ENCODE measurements at regions not wholly inside any gene's neighbourhood (a gene's known extent, or its start where the extent isn't known, plus 50 kb on each side); places are given as distances from the start of the nearest gene placed in this dataset.
"Not testable (repeated sequence)": the region's sequence is repeated elsewhere in the genome, so short reads cannot be mapped to it uniquely, and the experiment has no call there.

- Histone ChIP-seq H3K4me1 (ENCODE audit: control insufficient read depth in 2 of 2, insufficient read depth in 2 of 2, low read length in 2 of 2) (no peaks in the 10 kb centered on the region), H3K9me3 (ENCODE audit: control insufficient read depth in 2 of 2, low read length in 2 of 2) (no peaks in the 10 kb centered on the region), H3K4me3 (ENCODE audit: low read length in 2 of 2) (no peak overlapping the region), H3K27me3 (ENCODE audit: control insufficient read depth in 2 of 2, insufficient read depth in 2 of 2, low read length in 2 of 2) (no peaks in the 10 kb centered on the region), H3K27ac (ENCODE audit: low read depth in 2 of 2, low read length in 2 of 2) (no peak overlapping the region), H3K9ac (ENCODE audit: low read depth in 1 of 2, low read length in 2 of 2) (no peak overlapping the region), H3K36me3 (ENCODE audit: control insufficient read depth in 2 of 2, insufficient read depth in 2 of 2, low read length in 2 of 2) (no peaks in the 10 kb centered on the region)
Observed at GRCh38 chr20:47440857-47441773, 60.6 kb upstream of the NCOA3 start.

GRCh38 chr20:47441774-47442150 lies 59.9 kb upstream of the NCOA3 start:
- Histone ChIP-seq H3K27ac (ENCODE audit: low read depth in 2 of 2, low read length in 2 of 2) (no peak overlapping the region), H3K36me3 (ENCODE audit: control insufficient read depth in 2 of 2, insufficient read depth in 2 of 2, low read length in 2 of 2) (no peaks in the 10 kb centered on the region), H3K4me1 (ENCODE audit: control insufficient read depth in 2 of 2, insufficient read depth in 2 of 2, low read length in 2 of 2) (no peaks in the 10 kb centered on the region), H3K4me3 (ENCODE audit: low read length in 2 of 2) (no peak overlapping the region), H3K27me3 (ENCODE audit: control insufficient read depth in 2 of 2, insufficient read depth in 2 of 2, low read length in 2 of 2) (no peaks in the 10 kb centered on the region), H3K9ac (ENCODE audit: low read depth in 1 of 2, low read length in 2 of 2) (no peak overlapping the region), H3K9me3 (ENCODE audit: control insufficient read depth in 2 of 2, low read length in 2 of 2) (no peaks in the 10 kb centered on the region)

GRCh38 chr20:47443060-47443459 lies 58.6 kb upstream of the NCOA3 start:
- H3K27ac ChIP-seq (ENCODE audit: low read depth in 2 of 2, low read length in 2 of 2); H3K4me1 ChIP-seq (ENCODE audit: control insufficient read depth in 2 of 2, insufficient read depth in 2 of 2, low read length in 2 of 2); H3K9ac ChIP-seq (ENCODE audit: low read depth in 1 of 2, low read length in 2 of 2); H3K4me3 ChIP-seq (ENCODE audit: low read length in 2 of 2); H3K36me3 ChIP-seq (ENCODE audit: control insufficient read depth in 2 of 2, insufficient read depth in 2 of 2, low read length in 2 of 2); H3K27me3 ChIP-seq (ENCODE audit: control insufficient read depth in 2 of 2, insufficient read depth in 2 of 2, low read length in 2 of 2); H3K9me3 ChIP-seq (ENCODE audit: control insufficient read depth in 2 of 2, low read length in 2 of 2): not testable (repeated sequence)

GRCh38 chr20:47444584-47444983 lies 57.1 kb upstream of the NCOA3 start:
- H3K36me3 ChIP-seq (ENCODE audit: control insufficient read depth in 2 of 2, insufficient read depth in 2 of 2, low read length in 2 of 2), result no peaks in the 10 kb centered on the region
- H3K9me3 ChIP-seq (ENCODE audit: control insufficient read depth in 2 of 2, low read length in 2 of 2), result no peaks in the 10 kb centered on the region
- no peak overlapping the region for H3K4me3 ChIP-seq (ENCODE audit: low read length in 2 of 2)
- no peaks in the 10 kb centered on the region for H3K4me1 ChIP-seq (ENCODE audit: control insufficient read depth in 2 of 2, insufficient read depth in 2 of 2, low read length in 2 of 2)
- H3K27ac ChIP-seq (ENCODE audit: low read depth in 2 of 2, low read length in 2 of 2), result no peak overlapping the region
- no peak overlapping the region for H3K9ac ChIP-seq (ENCODE audit: low read depth in 1 of 2, low read length in 2 of 2)
- no peaks in the 10 kb centered on the region for H3K27me3 ChIP-seq (ENCODE audit: control insufficient read depth in 2 of 2, insufficient read depth in 2 of 2, low read length in 2 of 2)

- Histone ChIP-seq H3K9ac (ENCODE audit: low read depth in 1 of 2, low read length in 2 of 2) (no peak overlapping the region), H3K4me1 (ENCODE audit: control insufficient read depth in 2 of 2, insufficient read depth in 2 of 2, low read length in 2 of 2) (no peaks in the 10 kb centered on the region), H3K4me3 (ENCODE audit: low read length in 2 of 2) (no peak overlapping the region), H3K27ac (ENCODE audit: low read depth in 2 of 2, low read length in 2 of 2) (no peak overlapping the region), H3K27me3 (ENCODE audit: control insufficient read depth in 2 of 2, insufficient read depth in 2 of 2, low read length in 2 of 2) (no peaks in the 10 kb centered on the region), H3K36me3 (ENCODE audit: control insufficient read depth in 2 of 2, insufficient read depth in 2 of 2, low read length in 2 of 2) (no peaks in the 10 kb centered on the region), H3K9me3 (ENCODE audit: control insufficient read depth in 2 of 2, low read length in 2 of 2) (no peaks in the 10 kb centered on the region)
Observed at GRCh38 chr20:47445291-47445690, 56.4 kb upstream of the NCOA3 start.

GRCh38 chr20:47447350-47448296 lies 54.1 kb upstream of the NCOA3 start:
- not testable (repeated sequence) for H3K9me3 ChIP-seq (ENCODE audit: control insufficient read depth in 2 of 2, low read length in 2 of 2); H3K27ac ChIP-seq (ENCODE audit: low read depth in 2 of 2, low read length in 2 of 2); H3K4me1 ChIP-seq (ENCODE audit: control insufficient read depth in 2 of 2, insufficient read depth in 2 of 2, low read length in 2 of 2); H3K36me3 ChIP-seq (ENCODE audit: control insufficient read depth in 2 of 2, insufficient read depth in 2 of 2, low read length in 2 of 2); H3K27me3 ChIP-seq (ENCODE audit: control insufficient read depth in 2 of 2, insufficient read depth in 2 of 2, low read length in 2 of 2); H3K4me3 ChIP-seq (ENCODE audit: low read length in 2 of 2); H3K9ac ChIP-seq (ENCODE audit: low read depth in 1 of 2, low read length in 2 of 2)

GRCh38 chr20:47448429-47448828 lies 53.3 kb upstream of the NCOA3 start:
- no peak overlapping the region for H3K27ac ChIP-seq (ENCODE audit: low read depth in 2 of 2, low read length in 2 of 2)
- no peaks in the 10 kb centered on the region for H3K27me3 ChIP-seq (ENCODE audit: control insufficient read depth in 2 of 2, insufficient read depth in 2 of 2, low read length in 2 of 2)
- no peak overlapping the region for H3K4me3 ChIP-seq (ENCODE audit: low read length in 2 of 2)
- H3K9ac ChIP-seq (ENCODE audit: low read depth in 1 of 2, low read length in 2 of 2), result no peak overlapping the region
- H3K9me3 ChIP-seq (ENCODE audit: control insufficient read depth in 2 of 2, low read length in 2 of 2), result no peaks in the 10 kb centered on the region
- no peaks in the 10 kb centered on the region for H3K36me3 ChIP-seq (ENCODE audit: control insufficient read depth in 2 of 2, insufficient read depth in 2 of 2, low read length in 2 of 2)
- H3K4me1 ChIP-seq (ENCODE audit: control insufficient read depth in 2 of 2, insufficient read depth in 2 of 2, low read length in 2 of 2), result no peaks in the 10 kb centered on the region

GRCh38 chr20:47451602-47451904 lies 50.1 kb upstream of the NCOA3 start:
- Histone ChIP-seq H3K9ac (ENCODE audit: low read depth in 1 of 2, low read length in 2 of 2) (no peak overlapping the region), H3K27me3 (ENCODE audit: control insufficient read depth in 2 of 2, insufficient read depth in 2 of 2, low read length in 2 of 2) (no peaks in the 10 kb centered on the region), H3K4me1 (ENCODE audit: control insufficient read depth in 2 of 2, insufficient read depth in 2 of 2, low read length in 2 of 2) (no peaks in the 10 kb centered on the region), H3K4me3 (ENCODE audit: low read length in 2 of 2) (no peak overlapping the region), H3K27ac (ENCODE audit: low read depth in 2 of 2, low read length in 2 of 2) (no peak overlapping the region), H3K36me3 (ENCODE audit: control insufficient read depth in 2 of 2, insufficient read depth in 2 of 2, low read length in 2 of 2) (no peaks in the 10 kb centered on the region), H3K9me3 (ENCODE audit: control insufficient read depth in 2 of 2, low read length in 2 of 2) (no peaks in the 10 kb centered on the region)
